OCI-LY3 (cell line): ENCODE measurements at regions not wholly inside any gene's neighbourhood (a gene's known extent, or its start where the extent isn't known, plus 50 kb on each side); places are given as distances from the start of the nearest gene placed in this dataset.

Experiments
- H2AFZ ChIP-seq: fragments of 200-600, 300-600 bp; shearing (Covaris generic); 2 replicates; pipeline ENCODE4 v1.6.0; 2014; ENCODE audit warnings: antibody characterized with exemption, low read depth, low read length
- H3K27ac ChIP-seq: fragments of 200-600, 300-600 bp; sonication (generic); 2 replicates; pipeline ENCODE4 v1.5.1; 2014; ENCODE audit warnings: mild to moderate bottlenecking, low read length, moderate library complexity, mixed read lengths
- H3K27me3 ChIP-seq: fragments of 200-600, 300-600 bp; sonication (generic); 2 replicates; pipeline ENCODE4 v1.6.1; 2014; ENCODE audit warnings: low read depth, low read length, mixed read lengths
- H3K36me3 ChIP-seq: fragments of 200-600, 300-600 bp; sonication (generic); replicated peaks from 2 replicates; pipeline ENCODE3; 2014; ENCODE audit warnings: low read depth, low read length, mixed read lengths
- H3K4me1 ChIP-seq: fragments of 300-600, 200-600 bp; sonication (generic); 2 replicates; pipeline ENCODE4 v1.6.1; 2014; ENCODE audit warnings: low read length, mixed read lengths
- H3K4me2 ChIP-seq: fragments of 200-600, 300-600 bp; sonication (generic); 2 replicates; pipeline ENCODE4 v1.6.1; 2014; ENCODE audit warnings: low read length, mixed read lengths
- H3K4me3 ChIP-seq: fragments of 300-600, 200-600 bp; sonication (generic); 2 replicates; pipeline ENCODE4 v1.5.1; 2014; ENCODE audit warnings: antibody characterized with exemption, mild to moderate bottlenecking, low read length, moderate library complexity
- H3K79me2 ChIP-seq: fragments of 300-600, 200-600 bp; shearing (Covaris generic); 2 replicates; pipeline ENCODE4 v1.6.1; 2014; ENCODE audit warnings: mild to moderate bottlenecking, low read length, mixed read lengths
- H3K9ac ChIP-seq: fragments of 300-600, 200-600 bp; shearing (Covaris generic); 2 replicates; pipeline ENCODE4 v1.6.0; 2014; ENCODE audit warnings: mild to moderate bottlenecking, low read length, moderate library complexity
- H3K9me3 ChIP-seq: fragments of 200-600, 300-600 bp; shearing (Covaris generic); 2 replicates; pipeline ENCODE4 v1.6.1; 2014; ENCODE audit warnings: low read length, mixed read lengths; ENCODE audit not compliant: insufficient read depth
- H4K20me1 ChIP-seq: fragments of 200-600, 300-600 bp; sonication (generic); 2 replicates; pipeline ENCODE4 v1.6.1; 2016; ENCODE audit warnings: low read length, mixed read lengths; ENCODE audit not compliant: insufficient read depth
- EZH2phosphoT487 ChIP-seq: fragments of 200-600 bp; shearing (Covaris generic); IDR thresholded peaks from 2 replicates; pipeline ENCODE4 v1.6.1; 2018; ENCODE audit warnings: antibody characterized with exemption, mixed run types, low read depth
- TF ChIP-seq, protein P1 (sequence below): fragments of 200-600, 300-600 bp; sonication (generic); IDR thresholded peaks from 2 replicates; pipeline ENCODE4 v1.5.1; 2014; ENCODE audit warnings: antibody characterized with exemption, low read length, low read depth

GRCh38 chr1:79988401-79988800 is 981.9 kb upstream of the ADGRL4 start:
- no peaks in the 10 kb centered on the region for H3K9me3 ChIP-seq
- H4K20me1 ChIP-seq, result no peaks in the 10 kb centered on the region
- no peak overlapping the region for H3K4me2 ChIP-seq
- no peaks in the 10 kb centered on the region for H3K36me3 ChIP-seq
- TF ChIP-seq, protein P1, sequence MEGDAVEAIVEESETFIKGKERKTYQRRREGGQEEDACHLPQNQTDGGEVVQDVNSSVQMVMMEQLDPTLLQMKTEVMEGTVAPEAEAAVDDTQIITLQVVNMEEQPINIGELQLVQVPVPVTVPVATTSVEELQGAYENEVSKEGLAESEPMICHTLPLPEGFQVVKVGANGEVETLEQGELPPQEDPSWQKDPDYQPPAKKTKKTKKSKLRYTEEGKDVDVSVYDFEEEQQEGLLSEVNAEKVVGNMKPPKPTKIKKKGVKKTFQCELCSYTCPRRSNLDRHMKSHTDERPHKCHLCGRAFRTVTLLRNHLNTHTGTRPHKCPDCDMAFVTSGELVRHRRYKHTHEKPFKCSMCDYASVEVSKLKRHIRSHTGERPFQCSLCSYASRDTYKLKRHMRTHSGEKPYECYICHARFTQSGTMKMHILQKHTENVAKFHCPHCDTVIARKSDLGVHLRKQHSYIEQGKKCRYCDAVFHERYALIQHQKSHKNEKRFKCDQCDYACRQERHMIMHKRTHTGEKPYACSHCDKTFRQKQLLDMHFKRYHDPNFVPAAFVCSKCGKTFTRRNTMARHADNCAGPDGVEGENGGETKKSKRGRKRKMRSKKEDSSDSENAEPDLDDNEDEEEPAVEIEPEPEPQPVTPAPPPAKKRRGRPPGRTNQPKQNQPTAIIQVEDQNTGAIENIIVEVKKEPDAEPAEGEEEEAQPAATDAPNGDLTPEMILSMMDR, result no peak
- TF ChIP-seq EZH2phosphoT487, result no peak
- no peak overlapping the region for H3K9ac ChIP-seq
- no peak overlapping the region for H2AFZ ChIP-seq
- H3K4me3 ChIP-seq, result no peak overlapping the region
- peaks cover 5% of the 10 kb centered on the region; the same call in 1 of the 2 replicates for H3K4me1 ChIP-seq
- H3K27ac ChIP-seq, result no peak overlapping the region
- no peaks in the 10 kb centered on the region for H3K27me3 ChIP-seq
- no peaks in the 10 kb centered on the region for H3K79me2 ChIP-seq

GRCh38 chr1:79982211-79982610 is 975.7 kb upstream of the ADGRL4 start:
- Histone ChIP-seq H3K27me3 (no peaks in the 10 kb centered on the region), H4K20me1 (no peaks in the 10 kb centered on the region), H3K36me3 (no peaks in the 10 kb centered on the region), H3K27ac (no peak overlapping the region), H3K79me2 (no peaks in the 10 kb centered on the region), H2AFZ (no peak overlapping the region), H3K4me1 (peaks cover 1% of the 10 kb centered on the region; the same call in 1 of the 2 replicates), H3K4me3 (no peak overlapping the region), H3K9me3 (no peaks in the 10 kb centered on the region), H3K4me2 (no peak overlapping the region), H3K9ac (no peak overlapping the region)
- no peak for TF ChIP-seq EZH2phosphoT487
- TF ChIP-seq, protein P1, result no peak

DNA sequence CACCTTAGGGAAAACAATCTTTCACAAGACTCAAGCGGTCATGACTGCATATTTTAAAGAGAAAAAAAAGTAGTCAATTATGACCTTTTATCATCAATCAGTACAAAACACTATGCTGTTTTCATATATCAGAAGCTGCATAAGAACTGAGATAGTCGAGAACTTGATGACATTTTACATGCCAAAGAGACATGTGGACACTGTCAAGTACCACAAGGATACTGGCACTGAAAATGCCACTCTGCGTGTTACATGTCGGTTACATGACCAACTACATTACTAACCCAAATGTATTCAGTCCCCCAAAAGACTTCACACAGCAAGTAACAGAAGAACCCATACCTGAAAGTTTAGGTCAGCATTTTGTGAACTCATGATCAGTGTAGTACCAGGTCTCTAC is 975.0 kb upstream of the ADGRL4 start:
- no peaks in the 10 kb centered on the region for H3K27me3 ChIP-seq
- no peaks in the 10 kb centered on the region for H3K9me3 ChIP-seq
- TF ChIP-seq, protein P1, result no peak
- no peak for TF ChIP-seq EZH2phosphoT487

DNA sequence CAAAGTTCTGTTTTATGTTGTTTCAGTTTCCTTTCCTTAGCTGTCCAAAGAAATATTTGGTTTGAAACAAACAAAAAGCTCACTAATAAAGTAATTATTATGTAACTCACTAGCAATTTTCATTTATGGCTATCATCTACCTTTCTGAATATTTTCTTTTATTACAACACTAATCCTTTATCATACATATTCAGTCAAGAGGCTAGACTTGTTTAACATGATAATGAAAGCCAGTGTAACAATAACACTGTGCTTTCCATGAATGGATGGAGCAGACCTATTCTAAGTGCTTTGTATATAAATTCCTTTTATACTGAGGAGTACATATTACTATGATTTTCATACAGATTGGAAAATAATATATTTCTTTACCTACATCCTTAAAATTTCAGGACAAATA is 972.8 kb upstream of the ADGRL4 start:
- H3K4me3 ChIP-seq, result no peak overlapping the region
- H3K27me3 ChIP-seq, result no peaks in the 10 kb centered on the region
- H3K27ac ChIP-seq, result no peak overlapping the region
- H3K9me3 ChIP-seq, result no peaks in the 10 kb centered on the region
- no peaks in the 10 kb centered on the region for H3K4me1 ChIP-seq
- TF ChIP-seq EZH2phosphoT487, result no peak
- TF ChIP-seq, protein P1, result no peak
- H3K36me3 ChIP-seq, result no peaks in the 10 kb centered on the region
- H3K79me2 ChIP-seq, result no peaks in the 10 kb centered on the region
- H3K9ac ChIP-seq, result no peak overlapping the region
- no peak overlapping the region for H3K4me2 ChIP-seq
- H4K20me1 ChIP-seq, result no peaks in the 10 kb centered on the region
- no peak overlapping the region for H2AFZ ChIP-seq

More for the DNA sequence above, 975.0 kb upstream of the ADGRL4 start:
- Histone ChIP-seq H4K20me1 (no peaks in the 10 kb centered on the region), H2AFZ (no peak overlapping the region), H3K27ac (no peak overlapping the region), H3K9ac (no peak overlapping the region), H3K4me1 (no peaks in the 10 kb centered on the region), H3K79me2 (no peaks in the 10 kb centered on the region), H3K36me3 (no peaks in the 10 kb centered on the region), H3K4me3 (no peak overlapping the region), H3K4me2 (no peak overlapping the region)
